ENCODE measurements at regions not wholly inside any gene's neighbourhood (a gene's known extent, or its start where the extent isn't known, plus 50 kb on each side); places are given as distances from the start of the nearest gene placed in this dataset.

- no peaks in the 10 kb centered on the region for H3K9me3 ChIP-seq (ENCODE audit: control insufficient read depth in 2 of 2, insufficient read depth in 1 of 2, low read depth in 1 of 2, low read length in 1 of 2)
- H3K4me1 ChIP-seq (ENCODE audit: control insufficient read depth in 2 of 2, insufficient read depth in 2 of 2, low read length in 1 of 2) = no peaks in the 10 kb centered on the region
- WGBS, 2 donors = 78 to 82% methylated on average over 8 of the region's 8 CpGs
- no peaks in the 10 kb centered on the region for H3K36me3 ChIP-seq (ENCODE audit: control insufficient read depth in 2 of 2, insufficient read depth in 2 of 2, low read length in 1 of 2)
- no peaks in the 10 kb centered on the region for H3K27me3 ChIP-seq (ENCODE audit: control insufficient read depth in 1 of 2, insufficient read depth in 2 of 2, low read length in 2 of 2)
- no peak overlapping the region for H3K27ac ChIP-seq (ENCODE audit: low read depth in 2 of 2, low read length in 1 of 2)
- H3K4me3 ChIP-seq (ENCODE audit: low read depth in 1 of 2, low read length in 2 of 2) = no peak overlapping the region
These were observed 1192.1 kb upstream of the CELF2 start for GRCh38 chr10:9825491-9826018.

GRCh38 chr10:9828110-9828509 lies 1189.6 kb upstream of the CELF2 start:
- no peak overlapping the region for H3K4me3 ChIP-seq (ENCODE audit: low read depth in 1 of 2, low read length in 2 of 2)
- H3K4me1 ChIP-seq (ENCODE audit: control insufficient read depth in 2 of 2, insufficient read depth in 2 of 2, low read length in 1 of 2) = no peaks in the 10 kb centered on the region
- no peaks in the 10 kb centered on the region for H3K27me3 ChIP-seq (ENCODE audit: control insufficient read depth in 1 of 2, insufficient read depth in 2 of 2, low read length in 2 of 2)
- no peaks in the 10 kb centered on the region for H3K36me3 ChIP-seq (ENCODE audit: control insufficient read depth in 2 of 2, insufficient read depth in 2 of 2, low read length in 1 of 2)
- H3K27ac ChIP-seq (ENCODE audit: low read depth in 2 of 2, low read length in 1 of 2) = no peak overlapping the region
- 76 to 81% methylated on average over 4 of the region's 4 CpGs for WGBS, 2 donors
- H3K9me3 ChIP-seq (ENCODE audit: control insufficient read depth in 2 of 2, insufficient read depth in 1 of 2, low read depth in 1 of 2, low read length in 1 of 2) = no peaks in the 10 kb centered on the region

- no peak overlapping the region for H3K27ac ChIP-seq (ENCODE audit: low read depth in 2 of 2, low read length in 1 of 2)
- no peaks in the 10 kb centered on the region for H3K27me3 ChIP-seq (ENCODE audit: control insufficient read depth in 1 of 2, insufficient read depth in 2 of 2, low read length in 2 of 2)
These were observed 1183.7 kb upstream of the CELF2 start for GRCh38 chr10:9833942-9834341.

GRCh38 chr10:9834434-9834833 lies 1183.2 kb upstream of the CELF2 start:
- Histone ChIP-seq H3K4me3 (ENCODE audit: low read depth in 1 of 2, low read length in 2 of 2) (no peak overlapping the region), H3K27ac (ENCODE audit: low read depth in 2 of 2, low read length in 1 of 2) (no peak overlapping the region), H3K36me3 (ENCODE audit: control insufficient read depth in 2 of 2, insufficient read depth in 2 of 2, low read length in 1 of 2) (no peaks in the 10 kb centered on the region), H3K9me3 (ENCODE audit: control insufficient read depth in 2 of 2, insufficient read depth in 1 of 2, low read depth in 1 of 2, low read length in 1 of 2) (no peaks in the 10 kb centered on the region), H3K27me3 (ENCODE audit: control insufficient read depth in 1 of 2, insufficient read depth in 2 of 2, low read length in 2 of 2) (no peaks in the 10 kb centered on the region), H3K4me1 (ENCODE audit: control insufficient read depth in 2 of 2, insufficient read depth in 2 of 2, low read length in 1 of 2) (no peaks in the 10 kb centered on the region)
- WGBS, 2 donors = 31 to 37% methylated on average over 1 of the region's 1 CpG

More at GRCh38 chr10:9833942-9834341, 1183.7 kb upstream of the CELF2 start:
- WGBS, 2 donors = 27 to 47% methylated on average over 3 of the region's 3 CpGs
- no peak overlapping the region for H3K4me3 ChIP-seq (ENCODE audit: low read depth in 1 of 2, low read length in 2 of 2)
- H3K36me3 ChIP-seq (ENCODE audit: control insufficient read depth in 2 of 2, insufficient read depth in 2 of 2, low read length in 1 of 2) = no peaks in the 10 kb centered on the region
- H3K4me1 ChIP-seq (ENCODE audit: control insufficient read depth in 2 of 2, insufficient read depth in 2 of 2, low read length in 1 of 2) = no peaks in the 10 kb centered on the region
- H3K9me3 ChIP-seq (ENCODE audit: control insufficient read depth in 2 of 2, insufficient read depth in 1 of 2, low read depth in 1 of 2, low read length in 1 of 2) = no peaks in the 10 kb centered on the region

GRCh38 chr10:9845075-9845474 lies 1172.6 kb upstream of the CELF2 start:
- Histone ChIP-seq H3K4me3 (ENCODE audit: low read depth in 1 of 2, low read length in 2 of 2) (no peak overlapping the region), H3K9me3 (ENCODE audit: control insufficient read depth in 2 of 2, insufficient read depth in 1 of 2, low read depth in 1 of 2, low read length in 1 of 2) (peaks cover 0 to 6% of the 10 kb centered on the region in 2 donors), H3K4me1 (ENCODE audit: control insufficient read depth in 2 of 2, insufficient read depth in 2 of 2, low read length in 1 of 2) (no peaks in the 10 kb centered on the region), H3K27ac (ENCODE audit: low read depth in 2 of 2, low read length in 1 of 2) (no peak overlapping the region), H3K36me3 (ENCODE audit: control insufficient read depth in 2 of 2, insufficient read depth in 2 of 2, low read length in 1 of 2) (no peaks in the 10 kb centered on the region), H3K27me3 (ENCODE audit: control insufficient read depth in 1 of 2, insufficient read depth in 2 of 2, low read length in 2 of 2) (no peaks in the 10 kb centered on the region)

- Histone ChIP-seq H3K4me3 (ENCODE audit: low read depth in 1 of 2, low read length in 2 of 2) (no peak overlapping the region), H3K36me3 (ENCODE audit: control insufficient read depth in 2 of 2, insufficient read depth in 2 of 2, low read length in 1 of 2) (no peaks in the 10 kb centered on the region), H3K4me1 (ENCODE audit: control insufficient read depth in 2 of 2, insufficient read depth in 2 of 2, low read length in 1 of 2) (no peaks in the 10 kb centered on the region), H3K9me3 (ENCODE audit: control insufficient read depth in 2 of 2, insufficient read depth in 1 of 2, low read depth in 1 of 2, low read length in 1 of 2) (peaks cover 0 to 4% of the 10 kb centered on the region in 2 donors), H3K27ac (ENCODE audit: low read depth in 2 of 2, low read length in 1 of 2) (no peak overlapping the region), H3K27me3 (ENCODE audit: control insufficient read depth in 1 of 2, insufficient read depth in 2 of 2, low read length in 2 of 2) (no peaks in the 10 kb centered on the region)
These were observed 1169.4 kb upstream of the CELF2 start for GRCh38 chr10:9848278-9848677.

- no peaks in the 10 kb centered on the region for H3K27me3 ChIP-seq (ENCODE audit: control insufficient read depth in 1 of 2, insufficient read depth in 2 of 2, low read length in 2 of 2)
- WGBS, 2 donors = 79 to 83% methylated on average over 2 of the region's 2 CpGs
These were observed 1168.7 kb upstream of the CELF2 start for GRCh38 chr10:9848981-9849380.

GRCh38 chr10:9850415-9850814 lies 1167.3 kb upstream of the CELF2 start:
- Histone ChIP-seq H3K9me3 (ENCODE audit: control insufficient read depth in 2 of 2, insufficient read depth in 1 of 2, low read depth in 1 of 2, low read length in 1 of 2) (peaks cover 0 to 4% of the 10 kb centered on the region in 2 donors), H3K27ac (ENCODE audit: low read depth in 2 of 2, low read length in 1 of 2) (no peak overlapping the region), H3K4me3 (ENCODE audit: low read depth in 1 of 2, low read length in 2 of 2) (no peak overlapping the region), H3K27me3 (ENCODE audit: control insufficient read depth in 1 of 2, insufficient read depth in 2 of 2, low read length in 2 of 2) (no peaks in the 10 kb centered on the region), H3K36me3 (ENCODE audit: control insufficient read depth in 2 of 2, insufficient read depth in 2 of 2, low read length in 1 of 2) (no peaks in the 10 kb centered on the region), H3K4me1 (ENCODE audit: control insufficient read depth in 2 of 2, insufficient read depth in 2 of 2, low read length in 1 of 2) (no peaks in the 10 kb centered on the region)
- WGBS, 2 donors = 68 to 82% methylated on average over 3 of the region's 3 CpGs

More at GRCh38 chr10:9848981-9849380, 1168.7 kb upstream of the CELF2 start:
- H3K4me3 ChIP-seq (ENCODE audit: low read depth in 1 of 2, low read length in 2 of 2) = no peak overlapping the region
- no peaks in the 10 kb centered on the region for H3K36me3 ChIP-seq (ENCODE audit: control insufficient read depth in 2 of 2, insufficient read depth in 2 of 2, low read length in 1 of 2)
- H3K27ac ChIP-seq (ENCODE audit: low read depth in 2 of 2, low read length in 1 of 2) = no peak overlapping the region
- peaks cover 0 to 4% of the 10 kb centered on the region in 2 donors for H3K9me3 ChIP-seq (ENCODE audit: control insufficient read depth in 2 of 2, insufficient read depth in 1 of 2, low read depth in 1 of 2, low read length in 1 of 2)
- no peaks in the 10 kb centered on the region for H3K4me1 ChIP-seq (ENCODE audit: control insufficient read depth in 2 of 2, insufficient read depth in 2 of 2, low read length in 1 of 2)

- peaks cover 0 to 2% of the 10 kb centered on the region in 2 donors for H3K9me3 ChIP-seq (ENCODE audit: control insufficient read depth in 2 of 2, insufficient read depth in 1 of 2, low read depth in 1 of 2, low read length in 1 of 2)
- no peaks in the 10 kb centered on the region for H3K4me1 ChIP-seq (ENCODE audit: control insufficient read depth in 2 of 2, insufficient read depth in 2 of 2, low read length in 1 of 2)
- H3K36me3 ChIP-seq (ENCODE audit: control insufficient read depth in 2 of 2, insufficient read depth in 2 of 2, low read length in 1 of 2) = no peaks in the 10 kb centered on the region
- no peak overlapping the region for H3K4me3 ChIP-seq (ENCODE audit: low read depth in 1 of 2, low read length in 2 of 2)
- no peaks in the 10 kb centered on the region for H3K27me3 ChIP-seq (ENCODE audit: control insufficient read depth in 1 of 2, insufficient read depth in 2 of 2, low read length in 2 of 2)
- H3K27ac ChIP-seq (ENCODE audit: low read depth in 2 of 2, low read length in 1 of 2) = no peak overlapping the region
These were observed 1165.9 kb upstream of the CELF2 start for GRCh38 chr10:9851808-9852207.

- no peak overlapping the region for H3K4me3 ChIP-seq (ENCODE audit: low read depth in 1 of 2, low read length in 2 of 2)
- peaks cover 0 to 2% of the 10 kb centered on the region in 2 donors for H3K9me3 ChIP-seq (ENCODE audit: control insufficient read depth in 2 of 2, insufficient read depth in 1 of 2, low read depth in 1 of 2, low read length in 1 of 2)
- WGBS, 2 donors = 60% methylated on average over 4 of the region's 4 CpGs
- H3K27me3 ChIP-seq (ENCODE audit: control insufficient read depth in 1 of 2, insufficient read depth in 2 of 2, low read length in 2 of 2) = no peaks in the 10 kb centered on the region
- no peaks in the 10 kb centered on the region for H3K4me1 ChIP-seq (ENCODE audit: control insufficient read depth in 2 of 2, insufficient read depth in 2 of 2, low read length in 1 of 2)
- peak overlapping the region in 1 of 2 donors; percentile 4 for H3K27ac ChIP-seq (ENCODE audit: low read depth in 2 of 2, low read length in 1 of 2)
- H3K36me3 ChIP-seq (ENCODE audit: control insufficient read depth in 2 of 2, insufficient read depth in 2 of 2, low read length in 1 of 2) = no peaks in the 10 kb centered on the region
These were observed 1164.0 kb upstream of the CELF2 start for GRCh38 chr10:9853405-9854355.

Measured in esophagus (tissue), 2 donors.